Tibial nerve (tissue), 4 donors: ENCODE measurements at regions not wholly inside any gene's neighbourhood (a gene's known extent, or its start where the extent isn't known, plus 50 kb on each side); places are given as distances from the start of the nearest gene placed in this dataset.

Experiments
- EP300 ChIP-seq, 2 donors: sonication (generic); formaldehyde crosslinking; IDR thresholded peaks; one replicate each; pipeline ENCODE4 v1.6.1; 2017; ENCODE audit warnings: antibody characterized with exemption in 2 of 2, mild to moderate bottlenecking in 1 of 2
- TF ChIP-seq, protein P1 (sequence below), 5 experiments: fragments of 200-600 bp in 3 of 5; fragments of 450-650 bp in 2 of 5; sonication (generic) in 3 of 5; IDR thresholded peaks; one replicate each; pipeline ENCODE4 v1.5.1; 2016 to 2019; ENCODE audit warnings: antibody characterized with exemption in 5 of 5, mild to moderate bottlenecking in 3 of 5, moderate library complexity in 2 of 5

DNA sequence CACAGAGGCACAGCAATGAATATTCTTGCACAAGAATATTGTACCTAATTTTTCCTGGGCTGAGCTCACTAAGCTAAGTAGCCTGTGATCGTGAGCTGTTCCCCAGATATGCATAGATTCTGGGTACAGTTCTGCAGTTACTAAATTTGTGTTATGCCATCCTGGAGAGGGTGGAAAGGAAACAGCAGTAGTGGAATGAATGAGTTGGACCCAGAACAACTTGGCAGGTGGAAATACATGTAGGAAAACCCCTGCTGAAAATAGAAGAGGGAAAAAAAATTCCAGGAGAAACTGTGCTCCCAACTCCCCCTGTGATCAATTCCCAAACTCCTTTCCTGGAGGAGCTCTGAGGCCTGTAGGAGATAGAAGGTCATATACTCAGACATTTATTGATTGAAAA, 181.5 kb upstream of the MGAT5 start:
- no peak for TF ChIP-seq EP300 (IDR thresholded peaks at IDR 0.05)
- TF ChIP-seq, protein P1, sequence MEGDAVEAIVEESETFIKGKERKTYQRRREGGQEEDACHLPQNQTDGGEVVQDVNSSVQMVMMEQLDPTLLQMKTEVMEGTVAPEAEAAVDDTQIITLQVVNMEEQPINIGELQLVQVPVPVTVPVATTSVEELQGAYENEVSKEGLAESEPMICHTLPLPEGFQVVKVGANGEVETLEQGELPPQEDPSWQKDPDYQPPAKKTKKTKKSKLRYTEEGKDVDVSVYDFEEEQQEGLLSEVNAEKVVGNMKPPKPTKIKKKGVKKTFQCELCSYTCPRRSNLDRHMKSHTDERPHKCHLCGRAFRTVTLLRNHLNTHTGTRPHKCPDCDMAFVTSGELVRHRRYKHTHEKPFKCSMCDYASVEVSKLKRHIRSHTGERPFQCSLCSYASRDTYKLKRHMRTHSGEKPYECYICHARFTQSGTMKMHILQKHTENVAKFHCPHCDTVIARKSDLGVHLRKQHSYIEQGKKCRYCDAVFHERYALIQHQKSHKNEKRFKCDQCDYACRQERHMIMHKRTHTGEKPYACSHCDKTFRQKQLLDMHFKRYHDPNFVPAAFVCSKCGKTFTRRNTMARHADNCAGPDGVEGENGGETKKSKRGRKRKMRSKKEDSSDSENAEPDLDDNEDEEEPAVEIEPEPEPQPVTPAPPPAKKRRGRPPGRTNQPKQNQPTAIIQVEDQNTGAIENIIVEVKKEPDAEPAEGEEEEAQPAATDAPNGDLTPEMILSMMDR (IDR thresholded peaks at IDR 0.05) = no peak
